H1 (cell line): ENCODE measurements at regions not wholly inside any gene's neighbourhood (a gene's known extent, or its start where the extent isn't known, plus 50 kb on each side); places are given as distances from the start of the nearest gene placed in this dataset.

Experiments
- CTCF ChIA-PET: fragments of 300-600 bp; sonication (Branson Sonifier 250); formaldehyde crosslinking; loops from one replicate; lab custom pipeline; 2021; ENCODE audit not compliant: partially characterized antibody; lab: Charles Lee
- POLR2A ChIA-PET: fragments of 300-600 bp; sonication (Branson Sonifier 250); formaldehyde crosslinking; loops from one replicate; lab custom pipeline; 2021; ENCODE audit warnings: inconsistent platforms; ENCODE audit not compliant: partially characterized antibody; lab: Charles Lee
- DNase-seq, 2 experiments: peaks; one replicate each; pipeline versions ENCODE4 v3.0.0 to v3.0.0-alpha.2; 2010 to 2022; ENCODE audit warnings: low spot score in 2 of 2, low read depth in 1 of 2, mixed read lengths in 1 of 2
- FAIRE-seq: peaks from 2 replicates; lab custom pipeline; 2011; peaks lifted over from hg19 to GRCh38; lab: Jason Lieb, UNC
- H2AFZ ChIP-seq: 2 replicates; pipeline ENCODE4 v1.8.1; 2012; ENCODE audit warnings: low read length, inconsistent platforms
- H2AK5ac ChIP-seq: 2 replicates; pipeline ENCODE4 v1.6.1; 2013; ENCODE audit warnings: low read depth, low read length
- H2BK120ac ChIP-seq: replicated peaks from 2 replicates; pipeline ENCODE3; 2013; ENCODE audit warnings: low read depth, low read length, inconsistent platforms
- H2BK12ac ChIP-seq: 2 replicates; pipeline ENCODE4 v1.6.1; 2013; ENCODE audit warnings: low read depth, low read length
- H2BK15ac ChIP-seq: 2 replicates; pipeline ENCODE4 v1.6.1; 2013; ENCODE audit warnings: low read length
- H2BK20ac ChIP-seq: 2 replicates; pipeline ENCODE4 v1.6.1; 2013; ENCODE audit warnings: low read length
- H2BK5ac ChIP-seq: 2 replicates; pipeline ENCODE4 v1.6.1; 2013; ENCODE audit warnings: low read depth, low read length
- H3K14ac ChIP-seq: 2 replicates; pipeline ENCODE4 v1.6.1; 2013; ENCODE audit warnings: inconsistent platforms; ENCODE audit not compliant: insufficient read length
- H3K18ac ChIP-seq: 2 replicates; pipeline ENCODE4 v1.6.1; 2013; ENCODE audit warnings: low read length; ENCODE audit errors: extremely low read depth
- H3K23ac ChIP-seq: 2 replicates; pipeline ENCODE4 v1.6.1; 2013; ENCODE audit warnings: inconsistent platforms; ENCODE audit not compliant: insufficient read length
- H3K23me2 ChIP-seq: 2 replicates; pipeline ENCODE4 v1.6.1; 2013; ENCODE audit warnings: low read depth, low read length
- H3K27ac ChIP-seq: 2 replicates; pipeline ENCODE4 v1.6.1; 2011; ENCODE audit warnings: low read depth, low read length, inconsistent platforms
- H3K27me3 ChIP-seq, 4 experiments: replicated peaks in 1 of 4; 1 replicate in 1 of 4; 2 replicates in 3 of 4; pipeline versions ENCODE4 v1.6.1 to v1.8.1; 2011 to 2013; ENCODE audit warnings: low read length in 3 of 4, mild to moderate bottlenecking in 3 of 4, inconsistent platforms in 2 of 4, mixed read lengths in 2 of 4, moderate library complexity in 1 of 4; ENCODE audit not compliant: control insufficient read depth in 3 of 4, insufficient read depth in 3 of 4; ENCODE audit errors: extremely low read depth in 1 of 4
- H3K36me3 ChIP-seq, 4 experiments: 2 replicates each; pipeline versions ENCODE4 v1.6.1 to v1.8.1; 2011 to 2013; ENCODE audit warnings: mild to moderate bottlenecking in 4 of 4, low read length in 3 of 4, moderate library complexity in 2 of 4, control low read depth in 1 of 4, inconsistent platforms in 1 of 4; ENCODE audit not compliant: insufficient read depth in 4 of 4, control insufficient read depth in 2 of 4
- H3K4ac ChIP-seq: replicated peaks from 2 replicates; pipeline ENCODE3; 2013; ENCODE audit warnings: low read length, low read depth, mixed read lengths, inconsistent platforms; ENCODE audit not compliant: insufficient read length
- H3K4me1 ChIP-seq, 4 experiments: replicated peaks in 1 of 4; 1 replicate in 1 of 4; 2 replicates in 3 of 4; pipeline versions ENCODE4 v1.6.1 to v1.8.1; 2011 to 2013; ENCODE audit warnings: low read length in 3 of 4, inconsistent platforms in 2 of 4, mixed read lengths in 1 of 4; ENCODE audit not compliant: insufficient read depth in 4 of 4, control insufficient read depth in 3 of 4
- H3K4me2 ChIP-seq, 2 experiments: 2 replicates each; pipeline versions ENCODE4 v1.6.1 to v1.8.1; 2011 to 2013; ENCODE audit warnings: low read depth in 2 of 2, low read length in 2 of 2, control low read depth in 1 of 2, inconsistent platforms in 1 of 2, mild to moderate bottlenecking in 1 of 2; ENCODE audit not compliant: insufficient read depth in 1 of 2
- H3K4me3 ChIP-seq, 4 experiments: fragments of 200-600, 300-600 bp in 1 of 4; sonication (generic), shearing (Covaris generic), sonication (Bioruptor Twin) in 1 of 4; 2 replicates each; pipeline versions ENCODE4 v1.5.1 to v1.8.1; 2011 to 2016; ENCODE audit warnings: low read length in 4 of 4, low read depth in 3 of 4, control low read depth in 2 of 4, inconsistent platforms in 2 of 4, mild to moderate bottlenecking in 2 of 4, mixed read lengths in 1 of 4, moderate library complexity in 1 of 4; ENCODE audit not compliant: insufficient read depth in 2 of 4; ENCODE audit errors: extremely low read depth in 1 of 4
- H3K56ac ChIP-seq: replicated peaks from 2 replicates; pipeline ENCODE3; 2013; ENCODE audit warnings: low read depth, mild to moderate bottlenecking, mixed read lengths, low read length, inconsistent platforms; ENCODE audit not compliant: insufficient read length
- H3K79me1 ChIP-seq: 2 replicates; pipeline ENCODE4 v1.6.1; 2013; ENCODE audit warnings: low read depth, low read length, control low read depth
- H3K79me2 ChIP-seq, 2 experiments: 2 replicates each; pipeline versions ENCODE4 v1.6.1 to v1.8.1; 2012 to 2013; ENCODE audit warnings: low read length in 2 of 2, mild to moderate bottlenecking in 2 of 2, inconsistent platforms in 1 of 2; ENCODE audit not compliant: insufficient read depth in 2 of 2, control insufficient read depth in 1 of 2
- H3K9ac ChIP-seq, 4 experiments: replicated peaks in 1 of 4; 1 replicate in 1 of 4; 2 replicates in 3 of 4; pipeline versions ENCODE4 v1.6.1 to v1.8.1; 2011 to 2013; ENCODE audit warnings: low read depth in 3 of 4, low read length in 3 of 4, control low read depth in 2 of 4, mild to moderate bottlenecking in 2 of 4, moderate library complexity in 2 of 4, inconsistent platforms in 1 of 4; ENCODE audit errors: extremely low read depth in 1 of 4
- H3K9me3 ChIP-seq, 2 experiments: 2 replicates each; pipeline versions ENCODE4 v1.6.1 to v1.8.1; 2012 to 2013; ENCODE audit warnings: mild to moderate bottlenecking in 2 of 2, moderate library complexity in 2 of 2, control low read depth in 1 of 2, inconsistent platforms in 1 of 2, low read depth in 1 of 2, low read length in 1 of 2, mixed read lengths in 1 of 2; ENCODE audit not compliant: insufficient read depth in 2 of 2
- H4K20me1 ChIP-seq, 2 experiments: replicated peaks in 1 of 2; 2 replicates each; pipeline versions ENCODE3 to v1.8.1; 2011 to 2013; ENCODE audit warnings: inconsistent platforms in 2 of 2, low read length in 2 of 2, mild to moderate bottlenecking in 1 of 2; ENCODE audit not compliant: insufficient read depth in 2 of 2, control insufficient read depth in 1 of 2
- H4K5ac ChIP-seq: 2 replicates; pipeline ENCODE4 v1.6.1; 2013; ENCODE audit warnings: low read length, low read depth, mixed read lengths, inconsistent platforms; ENCODE audit not compliant: insufficient read length
- H4K8ac ChIP-seq: 2 replicates; pipeline ENCODE4 v1.8.0; 2013; ENCODE audit warnings: mild to moderate bottlenecking, moderate library complexity, low read length, inconsistent platforms; ENCODE audit not compliant: insufficient read depth; ENCODE audit errors: extremely low read depth
- H4K91ac ChIP-seq: replicated peaks from 2 replicates; pipeline ENCODE3; 2013; ENCODE audit warnings: low read length, mixed read lengths, inconsistent platforms; ENCODE audit not compliant: insufficient read length
- ATF3 ChIP-seq: IDR thresholded peaks from 2 replicates; pipeline ENCODE4 v1.6.1; 2011; ENCODE audit warnings: low read depth, mild to moderate bottlenecking, low read length; ENCODE audit not compliant: insufficient read depth
- CTBP2 ChIP-seq: IDR thresholded peaks from 2 replicates; pipeline ENCODE4 v1.7.0; 2011; ENCODE audit warnings: borderline replicate concordance, mild to moderate bottlenecking, moderate library complexity, mixed read lengths, low read length; ENCODE audit not compliant: insufficient read depth, insufficient read length
- E2F6 ChIP-seq: IDR thresholded peaks from 2 replicates; pipeline ENCODE4 v1.6.1; 2012; ENCODE audit warnings: inconsistent platforms
- NRF1 ChIP-seq: IDR thresholded peaks from 2 replicates; pipeline ENCODE4 v1.6.1; 2011; ENCODE audit warnings: mild to moderate bottlenecking, low read depth, low read length, improper control_type of control experiment
- POLR2AphosphoS5 ChIP-seq: IDR thresholded peaks from 2 replicates; pipeline ENCODE4 v1.6.1; 2011; ENCODE audit warnings: low read depth, low read length
- RNF2 ChIP-seq: fragments of 200-900, 300-1000 bp; sonication (generic); IDR thresholded peaks from 2 replicates; pipeline ENCODE4 v1.7.1; 2016; ENCODE audit warnings: borderline replicate concordance, low read depth, mild to moderate bottlenecking, antibody characterized with exemption, low read length; ENCODE audit not compliant: poor library complexity, severe bottlenecking; ENCODE audit errors: missing control alignments
- RXRA ChIP-seq: IDR thresholded peaks from 2 replicates; pipeline ENCODE4 v1.6.1; 2011; ENCODE audit warnings: low read depth, mild to moderate bottlenecking, low read length, moderate library complexity; ENCODE audit not compliant: insufficient read depth
- SP2 ChIP-seq: IDR thresholded peaks from 2 replicates; pipeline ENCODE4 v1.6.1; 2012; ENCODE audit warnings: mild to moderate bottlenecking, low read length, inconsistent platforms
- SP4 ChIP-seq: IDR thresholded peaks from 2 replicates; pipeline ENCODE4 v1.6.1; 2012; ENCODE audit warnings: low read length, inconsistent platforms
- ZNF274 ChIP-seq: IDR thresholded peaks from 2 replicates; pipeline ENCODE4 v1.7.0; 2012; ENCODE audit warnings: low read length, borderline replicate concordance; ENCODE audit errors: extremely low read depth
- WGBS, 2 experiments: shearing (Covaris generic) in 1 of 2; methylation state at CpG; one replicate each; pipeline versions ENCODE4 v1.1.6 to v1.1.7; 2013 to 2015; ENCODE audit warnings: low lambda C conversion rate in 2 of 2, mixed read lengths in 2 of 2, inconsistent platforms in 1 of 2, low coverage in 1 of 2, missing lambda C conversion rate in 1 of 2; ENCODE audit not compliant: insufficient replicate concordance in 2 of 2, insufficient coverage in 1 of 2, insufficient read length in 1 of 2; ENCODE audit errors: extremely low coverage in 1 of 2, missing lambda C conversion rate in 1 of 2; 5-methylcytosine and 5-hydroxymethylcytosine counted together

GRCh38 chr21:35406635-35407034 lies 357.5 kb upstream of the RUNX1 start:
- Histone ChIP-seq H4K91ac (no peak overlapping the region), H3K27me3 (no peaks in the 10 kb centered on the region), H2BK20ac (no peak overlapping the region), H3K79me2 (no peaks in the 10 kb centered on the region), H3K36me3 (no peaks in the 10 kb centered on the region), H3K23ac (no peak overlapping the region), H3K4me3 (no peak overlapping the region), H3K4ac (no peak overlapping the region), H2BK12ac (no peak overlapping the region), H3K79me1 (no peaks in the 10 kb centered on the region), H4K5ac (no peak overlapping the region), H2AFZ (no peak overlapping the region), H2BK5ac (no peak overlapping the region), H2AK5ac (no peak overlapping the region), H4K20me1 (no peaks in the 10 kb centered on the region), H3K9ac (no peak overlapping the region), H3K18ac (no peak overlapping the region), H2BK120ac (no peak overlapping the region), H3K9me3 (no peaks in the 10 kb centered on the region), H3K23me2 (no peaks in the 10 kb centered on the region; the same call in 1 of the 2 replicates), H3K27ac (no peak overlapping the region), H3K56ac (no peak overlapping the region), H3K14ac (no peak overlapping the region), H3K4me1 (peaks cover 2 to 12% (median 4%) of the 10 kb centered on the region in 4 experiments; a peak in 6 of 7 replicates), H2BK15ac (no peak overlapping the region), H4K8ac (no peak overlapping the region), H3K4me2 (no peak overlapping the region)
- CTCF ChIA-PET: interaction anchor here (0.8 kb wide), 1 partner anchor 64 kb away, joined by 3 read pairs; no protein-coding TSS in a partner anchor
- FAIRE-seq (no peak), DNase-seq (no peak)
- POLR2A ChIA-PET: no interaction called here
- WGBS, 2 experiments: 89% methylated on average over 6 of the region's 6 CpGs; no CpG with 5 or more reads in 1 of the 2 experiments
- TF ChIP-seq CTBP2 (no peak), RXRA (no peak), SP2 (no peak), SP4 (no peak), RNF2 (no peak), E2F6 (no peak), ATF3 (no peak), POLR2AphosphoS5 (no peak), NRF1 (no peak), ZNF274 (no peak)
